ENCODE measurements at regions not wholly inside any gene's neighbourhood (a gene's known extent, or its start where the extent isn't known, plus 50 kb on each side); places are given as distances from the start of the nearest gene placed in this dataset.

GRCh38 chr5:116372931-116373597, 201.6 kb downstream of the SEMA6A start:
- Histone ChIP-seq H3K9me3 (ENCODE audit: control insufficient read depth, low read depth, low read length) (no peaks in the 10 kb centered on the region), H2AFZ (ENCODE audit: control insufficient read depth, low read length) (no peak overlapping the region), H3K4me3 (ENCODE audit: control insufficient read depth in 2 of 3, extremely low read depth in 1 of 3, insufficient read depth in 2 of 3, low read depth in 1 of 3, low read length in 3 of 3) (no peak overlapping the region), H3K79me2 (ENCODE audit: control insufficient read depth, insufficient read depth, low read length) (no peaks in the 10 kb centered on the region), H3K27ac (ENCODE audit: control insufficient read depth, insufficient read depth, low read length) (no peak overlapping the region), H3K9ac (ENCODE audit: control insufficient read depth, extremely low read depth, insufficient read depth, low read length) (no peak overlapping the region), H3K4me2 (ENCODE audit: control insufficient read depth, extremely low read depth, insufficient read depth, low read depth, low read length) (no peak overlapping the region), H3K9me1 (ENCODE audit: control insufficient read depth, extremely low read depth, insufficient read depth, low read length) (no peaks in the 10 kb centered on the region), H3K36me3 (ENCODE audit: control insufficient read depth in 2 of 2, extremely low read depth in 1 of 2, insufficient read depth in 2 of 2, low read length in 2 of 2) (no peaks in the 10 kb centered on the region), H3K27me3 (ENCODE audit: control insufficient read depth, extremely low read depth, insufficient read depth, low read length) (no peaks in the 10 kb centered on the region), H3K4me1 (ENCODE audit: control insufficient read depth, extremely low read depth, insufficient read depth, low read length) (peaks cover 6% of the 10 kb centered on the region), H4K20me1 (ENCODE audit: control insufficient read depth, extremely low read depth, insufficient read depth, low read length) (no peaks in the 10 kb centered on the region)
- DNase-seq (ENCODE audit: low read depth, low spot score) (no peak), FAIRE-seq (no peak)
- dilution Hi-C loops (cut with MboI; ENCODE audit: extremely low pct_ligation_motif_present, low sequenced_read_pairs), result no loop called here
- TF ChIP-seq CTCF (optimal IDR thresholded peaks at IDR 0.05 in 1 of 3, IDR thresholded peaks at IDR 0.05 in 1 of 3, conservative IDR thresholded peaks at IDR 0.05 in 1 of 3; ENCODE audit: extremely low read depth in 1 of 3, insufficient read depth in 2 of 3, low read length in 3 of 3), result no peak

GRCh38 chr5:116371935-116372334, 202.7 kb downstream of the SEMA6A start:
- H3K27ac ChIP-seq (ENCODE audit: control insufficient read depth, insufficient read depth, low read length), result no peak overlapping the region
- H3K9me1 ChIP-seq (ENCODE audit: control insufficient read depth, extremely low read depth, insufficient read depth, low read length), result no peaks in the 10 kb centered on the region
- H3K9ac ChIP-seq (ENCODE audit: control insufficient read depth, extremely low read depth, insufficient read depth, low read length), result no peak overlapping the region
- DNase-seq (ENCODE audit: low read depth, low spot score) (no peak), FAIRE-seq (no peak)
- H4K20me1 ChIP-seq (ENCODE audit: control insufficient read depth, extremely low read depth, insufficient read depth, low read length), result no peaks in the 10 kb centered on the region
- no peak overlapping the region for H2AFZ ChIP-seq (ENCODE audit: control insufficient read depth, low read length)
- H3K79me2 ChIP-seq (ENCODE audit: control insufficient read depth, insufficient read depth, low read length), result no peaks in the 10 kb centered on the region
- TF ChIP-seq CTCF (optimal IDR thresholded peaks at IDR 0.05 in 1 of 3, IDR thresholded peaks at IDR 0.05 in 1 of 3, conservative IDR thresholded peaks at IDR 0.05 in 1 of 3; ENCODE audit: extremely low read depth in 1 of 3, insufficient read depth in 2 of 3, low read length in 3 of 3), result no peak
- TF ChIP-seq EZH2 (IDR thresholded peaks at IDR 0.05; ENCODE audit: low read length), result no peak
- peaks cover 4% of the 10 kb centered on the region for H3K4me1 ChIP-seq (ENCODE audit: control insufficient read depth, extremely low read depth, insufficient read depth, low read length)
- no peaks in the 10 kb centered on the region for H3K36me3 ChIP-seq (ENCODE audit: control insufficient read depth in 2 of 2, extremely low read depth in 1 of 2, insufficient read depth in 2 of 2, low read length in 2 of 2)
- dilution Hi-C loops (cut with MboI; ENCODE audit: extremely low pct_ligation_motif_present, low sequenced_read_pairs), result no loop called here
- H3K4me3 ChIP-seq (ENCODE audit: control insufficient read depth in 2 of 3, extremely low read depth in 1 of 3, insufficient read depth in 2 of 3, low read depth in 1 of 3, low read length in 3 of 3), result no peak overlapping the region
- no peak overlapping the region for H3K4me2 ChIP-seq (ENCODE audit: control insufficient read depth, extremely low read depth, insufficient read depth, low read depth, low read length)
- no peaks in the 10 kb centered on the region for H3K9me3 ChIP-seq (ENCODE audit: control insufficient read depth, low read depth, low read length)
- no peaks in the 10 kb centered on the region for H3K27me3 ChIP-seq (ENCODE audit: control insufficient read depth, extremely low read depth, insufficient read depth, low read length)

Measured in keratinocyte (primary cell).